Neural cell (in vitro differentiated cells): ENCODE measurements at regions not wholly inside any gene's neighbourhood (a gene's known extent, or its start where the extent isn't known, plus 50 kb on each side); places are given as distances from the start of the nearest gene placed in this dataset.

Experiments
- H2AFZ ChIP-seq: fragments of 200-600, 300-800 bp; sonication (generic), shearing (Covaris generic); 2 replicates; pipeline ENCODE4 v1.6.0; 2014; ENCODE audit warnings: low read depth, mild to moderate bottlenecking, antibody characterized with exemption, low read length, moderate library complexity
- H3F3A ChIP-seq: fragments of 200-600 bp; shearing (Covaris generic); 2 replicates; pipeline ENCODE4 v1.6.1; 2016; ENCODE audit warnings: mild to moderate bottlenecking, moderate library complexity, mixed read lengths, antibody characterized with exemption, low read length; ENCODE audit not compliant: insufficient read depth, poor library complexity, severe bottlenecking
- H3K27ac ChIP-seq: fragments of 200-600, 300-800 bp; sonication (generic), shearing (Covaris generic); 2 replicates; pipeline ENCODE4 v1.5.1; 2014; ENCODE audit warnings: mild to moderate bottlenecking, low read length, moderate library complexity
- H3K27me3 ChIP-seq: fragments of 300-800, 200-600 bp; sonication (generic), shearing (Covaris generic); 2 replicates; pipeline ENCODE4 v1.6.0; 2014; ENCODE audit warnings: mild to moderate bottlenecking, low read depth, low read length, moderate library complexity; ENCODE audit not compliant: insufficient read depth
- H3K36me3 ChIP-seq: fragments of 300-800, 200-600 bp; sonication (generic), shearing (Covaris generic); 2 replicates; pipeline ENCODE4 v1.5.1; 2014; ENCODE audit warnings: mild to moderate bottlenecking, antibody characterized with exemption, low read length, moderate library complexity; ENCODE audit not compliant: insufficient read depth
- H3K4me2 ChIP-seq: fragments of 300-800, 200-600 bp; sonication (generic), shearing (Covaris generic); 2 replicates; pipeline ENCODE4 v1.6.0; 2014; ENCODE audit warnings: mild to moderate bottlenecking, low read length
- H3K4me3 ChIP-seq: fragments of 300-800, 200-600 bp; sonication (generic), shearing (Covaris generic); 2 replicates; pipeline ENCODE4 v1.5.1; 2014; ENCODE audit warnings: mild to moderate bottlenecking, low read length, moderate library complexity
- H3K79me2 ChIP-seq: fragments of 200-600 bp; shearing (Covaris generic); replicated peaks from 2 replicates; pipeline ENCODE4 v1.6.0; 2014; ENCODE audit warnings: mild to moderate bottlenecking, low read length, moderate library complexity; ENCODE audit not compliant: insufficient read depth
- H3K9ac ChIP-seq: fragments of 300-800, 200-600 bp; sonication (generic), shearing (Covaris generic); 2 replicates; pipeline ENCODE4 v1.6.1; 2016; ENCODE audit warnings: mild to moderate bottlenecking, low read length, mixed read lengths
- H3K9me2 ChIP-seq: fragments of 200-600 bp; shearing (Covaris generic); 2 replicates; pipeline ENCODE4 v1.6.1; 2016; ENCODE audit warnings: mild to moderate bottlenecking, low read length, mixed read lengths; ENCODE audit not compliant: insufficient read depth
- H3K9me3 ChIP-seq: fragments of 200-600, 300-800 bp; sonication (generic), shearing (Covaris generic); 2 replicates; pipeline ENCODE4 v1.6.1; 2016; ENCODE audit warnings: mild to moderate bottlenecking, mixed run types, low read length, moderate library complexity, mixed read lengths
- H4K20me1 ChIP-seq: fragments of 200-600 bp; shearing (Covaris generic); 2 replicates; pipeline ENCODE4 v1.6.1; 2016; ENCODE audit warnings: mild to moderate bottlenecking, mixed run types; ENCODE audit not compliant: insufficient read depth
- CTCF ChIP-seq: fragments of 450-650 bp; IDR thresholded peaks from 2 replicates; pipeline ENCODE4 v1.5.1; 2014; ENCODE audit warnings: antibody characterized with exemption, mild to moderate bottlenecking, moderate library complexity; ENCODE audit not compliant: poor library complexity, severe bottlenecking
- EP300 ChIP-seq: fragments of 450-650 bp; conservative IDR thresholded peaks from 2 replicates; pipeline ENCODE4 v1.6.1; 2014; ENCODE audit warnings: antibody characterized with exemption, mild to moderate bottlenecking, moderate library complexity; ENCODE audit not compliant: poor library complexity, severe bottlenecking
- EZH2 ChIP-seq: fragments of 200-600, 300-800 bp; shearing (Covaris generic), sonication (generic); IDR thresholded peaks from 2 replicates; pipeline ENCODE4 v1.6.1; 2014; ENCODE audit warnings: antibody characterized with exemption, low read length, borderline replicate concordance, mild to moderate bottlenecking; ENCODE audit not compliant: insufficient read depth, poor library complexity, severe bottlenecking
- MXI1 ChIP-seq: fragments of 450-650 bp; conservative IDR thresholded peaks from 2 replicates; pipeline ENCODE4 v1.6.1; 2014; ENCODE audit warnings: antibody characterized with exemption, mild to moderate bottlenecking; ENCODE audit not compliant: poor library complexity, severe bottlenecking
- POLR2AphosphoS5 ChIP-seq: IDR thresholded peaks from 2 replicates; pipeline ENCODE4 v1.6.1; 2012
- RAD21 ChIP-seq: fragments of 450-650 bp; conservative IDR thresholded peaks from 2 replicates; pipeline ENCODE4 v1.6.1; 2014; ENCODE audit warnings: antibody characterized with exemption, mild to moderate bottlenecking, moderate library complexity
- REST ChIP-seq: IDR thresholded peaks from 2 replicates; pipeline ENCODE4 v1.6.1; 2012; ENCODE audit warnings: borderline replicate concordance
- SMC3 ChIP-seq: fragments of 450-650 bp; conservative IDR thresholded peaks from 2 replicates; pipeline ENCODE4 v1.6.1; 2014; ENCODE audit warnings: antibody characterized with exemption, mild to moderate bottlenecking, moderate library complexity; ENCODE audit not compliant: poor library complexity
- TAF1 ChIP-seq: IDR thresholded peaks from 2 replicates; pipeline ENCODE4 v1.6.1; 2012; ENCODE audit warnings: low read depth

DNA sequence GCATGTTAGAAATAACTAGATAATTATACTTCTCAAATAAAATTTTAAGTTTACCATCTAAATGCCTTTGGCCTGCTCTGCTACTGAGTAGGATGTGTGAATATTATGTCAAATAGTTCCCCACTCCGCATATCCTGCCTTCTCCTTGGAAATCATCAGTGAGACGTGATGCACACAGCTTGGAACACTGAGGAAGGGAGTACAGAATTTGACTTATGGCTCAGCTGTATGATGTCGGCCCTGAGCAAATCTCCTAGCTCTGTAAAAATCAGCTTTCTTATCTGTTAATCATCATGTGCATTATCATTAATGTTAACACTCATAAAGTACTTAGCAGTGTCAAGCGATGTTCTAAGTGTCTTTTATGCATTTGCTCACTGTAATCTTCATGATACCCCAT, 241.0 kb upstream of the ANKRD50 start:
- no peak overlapping the region for H3K4me2 ChIP-seq
- no peak overlapping the region for H2AFZ ChIP-seq

GRCh38 chr4:124953061-124953460, 240.5 kb upstream of the ANKRD50 start:
- H3K4me3 ChIP-seq = no peak overlapping the region
- no peak overlapping the region for H3K9ac ChIP-seq
- no peaks in the 10 kb centered on the region for H4K20me1 ChIP-seq
- H3K27me3 ChIP-seq = no peaks in the 10 kb centered on the region
- no peaks in the 10 kb centered on the region for H3K36me3 ChIP-seq
- H3K27ac ChIP-seq = no peak overlapping the region
- no peaks in the 10 kb centered on the region for H3K9me2 ChIP-seq
- H3K9me3 ChIP-seq = no peaks in the 10 kb centered on the region
- TF ChIP-seq CTCF (no peak), SMC3 (no peak), EP300 (no peak), MXI1 (no peak), POLR2AphosphoS5 (no peak), EZH2 (no peak)
- H3K4me2 ChIP-seq = no peak overlapping the region
- no peaks in the 10 kb centered on the region for H3K79me2 ChIP-seq
- no peaks in the 10 kb centered on the region for H3F3A ChIP-seq
- H2AFZ ChIP-seq = no peak overlapping the region

More for the DNA sequence above, 241.0 kb upstream of the ANKRD50 start:
- no peaks in the 10 kb centered on the region for H3K36me3 ChIP-seq
- H3K9ac ChIP-seq = no peak overlapping the region
- H4K20me1 ChIP-seq = no peaks in the 10 kb centered on the region
- no peaks in the 10 kb centered on the region for H3K79me2 ChIP-seq
- no peaks in the 10 kb centered on the region for H3K9me3 ChIP-seq
- no peak overlapping the region for H3K27ac ChIP-seq
- H3K4me3 ChIP-seq = no peak overlapping the region
- TF ChIP-seq POLR2AphosphoS5 = no peak
- TF ChIP-seq REST = no peak
- no peak for TF ChIP-seq EZH2
- TF ChIP-seq EP300 = no peak
- no peak for TF ChIP-seq MXI1
- TF ChIP-seq CTCF = no peak
- no peak for TF ChIP-seq SMC3
- TF ChIP-seq TAF1 = no peak
- no peak for TF ChIP-seq RAD21
- no peaks in the 10 kb centered on the region for H3F3A ChIP-seq
- no peaks in the 10 kb centered on the region for H3K9me2 ChIP-seq
- H3K27me3 ChIP-seq = no peaks in the 10 kb centered on the region
